Skin of body (tissue), 1 donor: ENCODE measurements at regions not wholly inside any gene's neighbourhood (a gene's known extent, or its start where the extent isn't known, plus 50 kb on each side); places are given as distances from the start of the nearest gene placed in this dataset.
"Not testable (repeated sequence)": the region's sequence is repeated elsewhere in the genome, so short reads cannot be mapped to it uniquely, and the experiment has no call there.

Source experiments
- DNase-seq: peaks from one replicate; lab custom pipeline; 2025; lab: John Stamatoyannopoulos, UW

DNA sequence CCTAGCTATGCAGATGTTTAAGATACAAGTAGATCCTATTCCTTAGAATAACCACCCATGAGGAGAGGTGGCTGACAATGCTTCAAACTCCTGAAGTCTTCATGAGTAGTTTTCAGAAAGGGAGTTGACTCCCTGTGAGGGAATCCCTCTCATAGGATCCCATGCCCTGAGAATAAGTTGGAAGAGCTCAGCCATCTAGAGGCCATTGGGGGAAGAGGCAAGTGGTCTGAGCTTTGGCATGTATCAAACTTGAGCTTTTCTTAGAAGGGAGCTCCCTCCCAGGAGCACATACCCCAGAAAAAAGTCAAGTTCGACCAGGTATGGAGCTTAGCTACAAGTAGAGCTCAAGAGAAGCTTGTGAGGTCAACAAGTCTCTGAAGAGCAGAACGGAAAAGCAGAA, 165.7 kb upstream of the RBM19 start:
- DNase-seq: no peak

DNA sequence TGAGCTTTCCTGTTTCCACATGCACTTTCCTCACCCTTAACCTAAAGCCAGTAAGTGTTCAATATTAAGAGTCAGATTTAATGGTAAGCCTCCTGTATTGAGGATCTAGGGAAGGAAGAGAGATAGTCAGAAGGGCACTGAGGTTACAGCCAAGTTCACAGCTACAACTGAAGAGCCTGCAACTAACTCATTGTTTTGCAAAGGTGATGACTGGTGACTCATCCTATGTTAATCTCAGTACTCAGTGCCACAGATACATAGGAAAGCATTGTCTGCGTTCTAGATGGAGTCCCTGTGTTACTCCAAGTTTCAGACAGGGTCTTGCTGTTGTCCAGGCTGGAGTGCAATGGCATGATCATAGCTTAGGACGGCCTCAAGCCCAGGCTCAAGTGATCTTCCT, 157.0 kb upstream of the RBM19 start:
- DNase-seq: no peak

DNA sequence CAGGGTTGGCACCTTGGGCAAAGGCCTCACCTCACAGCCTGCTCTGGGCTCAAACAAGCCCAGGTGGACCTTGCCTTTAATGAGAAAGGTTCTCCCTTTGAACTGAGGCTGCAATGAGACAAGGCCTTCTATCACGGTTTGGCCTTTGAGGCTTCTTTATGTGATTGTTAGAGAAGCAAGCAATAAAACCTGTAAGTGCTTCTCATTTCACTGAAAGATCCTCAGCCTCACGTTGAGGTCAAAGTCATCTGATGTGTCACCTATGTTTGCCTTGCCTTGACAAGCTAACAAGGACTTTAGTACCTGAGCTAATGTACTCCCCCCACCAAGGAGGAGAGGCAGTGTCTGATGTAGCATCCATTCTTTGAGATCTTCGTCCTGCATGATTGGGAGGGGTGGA, 155.9 kb upstream of the RBM19 start:
- DNase-seq: no peak

DNA sequence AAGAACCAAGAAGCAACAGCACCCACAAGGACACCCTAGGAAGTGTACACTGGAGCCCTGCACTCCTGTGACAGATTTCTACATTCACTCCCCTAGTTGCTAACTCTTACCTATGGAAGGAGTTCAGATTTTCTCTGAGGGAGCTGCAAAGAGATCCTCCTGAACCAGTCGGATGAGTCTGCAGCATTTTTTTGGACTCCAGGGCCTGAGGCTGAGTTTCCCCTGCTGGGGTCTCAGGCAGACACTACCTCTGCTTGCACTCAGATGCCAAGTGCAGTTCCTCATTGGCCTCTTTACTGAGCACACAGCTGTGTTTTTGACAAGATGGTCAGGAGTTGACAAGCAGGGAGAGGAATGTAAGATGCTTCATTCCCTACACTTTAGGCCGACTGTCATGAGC, 153.2 kb upstream of the RBM19 start:
- no peak for DNase-seq

DNA sequence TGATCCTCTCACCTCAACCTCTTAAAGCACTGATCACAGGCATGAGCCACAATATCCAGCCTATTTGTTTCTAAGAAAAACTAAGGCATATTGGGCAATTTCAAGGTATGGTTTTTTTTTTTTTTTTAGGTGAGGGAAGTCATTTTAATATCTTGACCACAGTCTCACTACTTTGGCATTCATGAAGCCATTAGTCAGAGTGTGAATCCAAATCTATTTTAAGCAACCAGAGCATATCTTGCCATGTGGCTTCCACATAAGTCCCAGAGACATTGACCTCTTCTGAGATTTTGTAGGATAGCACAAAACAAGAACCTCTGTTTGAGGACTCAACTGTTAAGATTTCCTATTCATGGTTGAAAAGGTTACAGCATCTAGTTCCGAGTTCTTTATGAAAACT, 130.3 kb upstream of the RBM19 start:
- DNase-seq: no peak

DNA sequence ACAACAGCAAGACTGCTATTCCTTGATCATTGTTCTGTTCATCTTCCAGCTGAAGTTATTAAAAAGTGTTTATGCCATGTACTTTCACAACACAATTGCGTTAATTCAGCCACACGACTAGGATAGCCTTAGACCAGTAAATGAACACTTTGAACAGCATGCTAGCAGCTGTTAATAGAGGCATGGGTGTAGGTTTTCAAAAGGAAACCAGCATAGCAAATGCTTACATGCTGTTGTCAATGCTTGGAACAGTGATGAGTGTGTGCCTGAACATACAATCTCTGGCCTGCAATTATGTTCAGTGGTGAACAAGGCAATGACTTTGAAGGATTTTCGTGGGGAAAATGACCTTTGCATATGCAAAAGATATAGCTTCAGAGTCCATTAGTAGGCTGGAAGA, 127.4 kb upstream of the RBM19 start:
- no peak for DNase-seq

DNA sequence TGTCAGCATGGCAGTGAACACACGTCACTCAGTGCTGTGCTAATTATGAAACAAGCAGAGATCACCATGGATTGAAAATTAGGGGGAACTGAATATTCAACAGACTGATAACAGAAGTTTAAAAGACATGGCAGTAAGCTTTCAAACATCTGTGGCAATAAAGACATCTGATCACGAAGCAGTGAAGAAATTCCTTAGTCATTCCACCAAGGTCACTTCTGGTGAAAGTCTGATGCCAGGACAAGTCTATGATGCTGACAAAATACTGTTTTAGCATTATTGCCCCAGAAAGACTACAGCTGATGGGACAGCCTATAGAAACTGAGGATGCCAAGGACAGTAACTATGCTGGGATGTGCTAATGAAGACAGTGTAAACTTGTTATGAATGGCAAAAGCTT, 126.9 kb upstream of the RBM19 start:
- DNase-seq: no peak

DNA sequence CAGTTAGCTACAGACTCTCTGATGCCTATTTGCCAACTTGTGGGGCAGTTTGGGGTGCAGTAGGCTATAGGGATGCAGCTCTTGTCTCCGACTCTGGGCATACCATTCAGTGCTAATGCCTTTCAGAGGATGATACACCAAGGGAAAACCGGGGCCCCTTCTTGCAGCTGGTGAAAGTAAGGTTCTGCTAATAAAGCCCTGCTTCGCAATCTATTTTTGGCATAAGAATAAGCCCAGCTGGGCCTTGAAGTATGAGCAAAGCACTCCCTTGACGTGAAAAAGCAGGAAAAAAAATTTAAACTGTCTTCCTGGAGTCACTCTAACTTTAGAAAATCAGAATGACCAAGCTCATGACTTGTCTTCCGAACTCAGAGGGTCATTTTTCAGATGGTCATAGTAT, 124.1 kb upstream of the RBM19 start:
- peak; percentile 2 for DNase-seq

DNA sequence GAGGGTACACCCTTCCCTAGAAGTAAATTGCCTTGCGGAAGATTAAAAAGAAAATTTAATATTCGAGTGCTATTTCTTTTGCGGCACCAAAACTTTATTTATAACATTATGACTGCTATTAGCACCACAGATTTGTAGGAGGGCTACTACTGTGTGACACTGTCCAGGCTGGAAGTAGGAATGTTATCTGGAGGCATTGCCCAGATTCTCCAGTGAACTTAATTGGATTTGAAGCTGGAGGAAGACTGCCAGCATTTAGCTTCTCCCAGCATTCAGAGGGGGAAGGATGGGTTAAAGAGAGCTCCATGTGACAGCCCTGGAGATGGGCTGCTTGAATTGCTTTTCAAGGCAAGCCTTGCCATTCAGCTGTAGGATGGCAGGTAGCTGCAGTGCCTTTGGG, 107.0 kb upstream of the RBM19 start:
- DNase-seq: no peak

DNA sequence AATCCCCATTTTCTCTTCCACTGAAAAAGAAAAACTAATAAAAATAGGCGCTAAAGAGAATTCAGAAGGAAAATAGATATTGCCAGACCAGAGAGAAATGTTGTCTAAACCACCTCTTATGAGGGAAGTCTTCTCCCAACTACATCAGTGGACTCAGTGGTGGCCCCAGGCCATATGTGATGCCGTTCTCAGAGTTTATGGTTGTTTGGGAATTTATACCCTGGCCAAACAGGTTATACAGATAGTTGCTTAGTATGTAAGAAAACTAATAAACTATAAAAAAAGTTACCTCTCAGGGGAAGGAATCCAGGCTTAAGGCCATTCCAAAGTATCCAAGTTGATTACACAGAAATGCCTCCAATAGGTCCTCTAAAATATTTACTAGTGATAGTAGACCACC, 103.4 kb upstream of the RBM19 start:
- no peak for DNase-seq

DNA sequence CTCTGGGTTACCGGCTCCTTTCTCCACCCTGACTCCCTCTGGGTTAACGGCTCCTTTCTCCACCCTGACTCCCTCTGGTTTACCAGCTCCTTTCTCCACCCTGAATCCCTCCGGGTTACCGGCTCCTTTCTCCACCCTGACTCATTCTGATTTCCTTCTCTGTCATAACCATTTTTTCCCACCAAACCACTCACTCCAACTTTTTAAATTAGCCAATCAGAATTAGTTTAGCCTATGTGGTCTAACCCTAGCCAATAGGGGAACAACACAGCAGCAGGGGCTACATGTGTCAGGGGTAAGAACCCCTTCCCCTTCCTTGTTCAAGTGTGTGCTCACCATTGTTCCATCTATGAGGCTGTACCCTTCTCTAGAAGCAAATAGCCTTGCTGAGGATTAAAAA, 98.4 kb upstream of the RBM19 start:
- no peak for DNase-seq

DNA sequence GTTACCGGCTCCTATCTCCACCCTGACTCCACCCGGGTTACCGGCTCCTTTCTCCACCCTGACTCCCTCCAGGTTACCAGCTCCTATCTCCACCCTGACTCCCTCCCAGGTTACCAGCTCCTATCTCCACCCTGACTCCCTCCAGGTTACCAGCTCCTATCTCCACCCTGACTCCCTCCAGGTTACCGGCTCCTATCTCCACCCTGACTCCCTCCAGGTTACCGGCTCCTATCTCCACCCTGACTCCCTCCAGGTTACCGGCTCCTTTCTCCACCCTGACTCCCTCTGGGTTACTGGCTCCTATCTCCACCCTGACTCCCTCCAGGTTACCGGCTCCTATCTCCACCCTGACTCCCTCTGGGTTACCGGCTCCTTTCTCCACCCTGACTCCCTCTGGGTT, 97.9 kb upstream of the RBM19 start:
- not testable (repeated sequence) for DNase-seq

DNA sequence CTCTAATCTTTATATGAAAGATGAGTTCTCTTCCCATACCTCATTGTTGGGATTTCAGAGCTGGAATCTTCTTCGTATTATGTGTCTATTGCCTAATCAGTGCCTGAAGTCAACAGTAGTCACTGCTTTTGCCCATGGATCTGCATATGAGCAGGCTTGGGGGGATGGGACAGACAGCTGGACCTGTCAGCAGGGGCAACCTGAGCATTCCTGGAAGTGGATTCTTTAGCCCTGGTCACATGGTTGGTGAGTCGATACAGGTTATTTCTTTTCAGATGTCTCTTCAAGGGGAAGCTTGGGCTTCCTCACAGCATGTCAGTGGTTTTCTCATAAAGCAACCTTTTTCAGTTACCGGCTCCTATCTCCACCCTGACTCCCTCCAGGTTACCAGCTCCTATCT, 97.3 kb upstream of the RBM19 start:
- DNase-seq: no peak

DNA sequence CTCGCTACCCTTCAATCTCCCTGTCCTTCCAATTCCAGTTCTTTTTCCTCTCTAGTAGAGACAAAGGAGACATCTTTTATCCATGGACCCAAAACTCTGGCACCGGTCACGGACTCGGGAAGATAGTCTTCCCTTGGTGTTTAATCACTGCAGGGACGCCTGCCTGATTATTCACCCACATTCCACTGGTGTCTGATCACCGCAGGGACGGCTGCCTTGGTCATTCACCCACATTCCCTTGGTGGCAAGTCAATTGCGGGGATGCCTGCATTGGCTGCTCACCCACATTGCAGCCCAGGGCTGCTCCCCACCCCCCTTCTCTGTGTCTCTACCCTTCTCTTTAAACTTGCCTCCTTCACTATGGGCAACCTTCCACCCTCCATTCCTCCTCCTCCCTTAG, 90.2 kb upstream of the RBM19 start:
- DNase-seq: not testable (repeated sequence)

DNA sequence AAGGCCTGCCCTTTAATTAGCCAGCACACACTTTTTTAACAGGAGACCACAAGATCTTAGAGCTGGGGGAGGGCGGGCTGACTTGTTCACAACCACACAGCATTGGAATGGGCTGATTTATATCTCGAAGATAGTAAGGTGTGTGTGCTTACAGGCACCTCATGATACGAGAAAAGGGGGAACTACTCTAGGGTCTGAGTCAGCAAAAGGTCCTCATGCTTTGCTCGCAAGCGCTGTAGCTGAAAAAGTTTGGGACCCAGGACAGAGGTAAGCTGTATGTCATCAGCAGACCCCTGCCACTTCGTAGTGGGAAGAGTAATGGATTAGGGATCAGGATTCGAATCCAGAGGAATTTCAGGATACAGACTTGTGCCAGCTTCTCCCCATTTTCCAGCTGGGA, 88.9 kb upstream of the RBM19 start:
- DNase-seq: no peak

DNA sequence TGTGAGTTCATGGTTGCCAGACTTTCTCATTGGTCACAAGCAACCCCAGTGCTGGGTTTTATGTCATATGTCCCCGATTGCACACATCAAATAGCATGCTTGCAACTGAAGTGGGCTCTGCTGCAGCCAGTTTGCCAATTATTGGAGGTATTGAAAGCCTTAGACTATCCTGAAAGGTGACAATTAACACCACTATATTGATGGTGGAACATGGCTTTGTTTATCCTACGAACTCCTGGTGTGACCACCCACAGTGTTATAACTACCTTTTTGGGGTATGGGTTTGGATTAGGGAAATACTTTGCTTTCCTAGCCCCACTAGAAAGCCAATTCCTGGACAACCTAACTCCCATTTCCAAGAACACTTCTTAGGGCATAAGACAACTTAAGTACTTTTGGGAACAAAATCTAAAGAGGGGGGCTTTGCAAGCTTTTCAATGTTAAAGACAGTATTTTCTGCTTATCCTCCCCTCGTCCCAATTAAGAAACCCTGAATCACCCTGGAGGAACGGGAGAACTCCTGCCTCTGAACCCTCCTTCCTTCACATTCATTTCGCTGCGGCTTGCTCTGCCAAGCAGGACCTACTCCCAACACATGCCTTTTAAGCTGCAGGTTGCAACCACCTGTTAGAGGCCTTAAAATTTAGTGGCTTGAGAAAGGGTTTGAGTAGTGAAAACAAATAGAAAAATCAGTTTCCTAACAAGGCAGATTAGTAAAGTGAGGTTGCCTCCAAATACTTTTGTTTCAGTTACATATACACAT, 80.3 kb upstream of the RBM19 start:
- DNase-seq: no peak

DNA sequence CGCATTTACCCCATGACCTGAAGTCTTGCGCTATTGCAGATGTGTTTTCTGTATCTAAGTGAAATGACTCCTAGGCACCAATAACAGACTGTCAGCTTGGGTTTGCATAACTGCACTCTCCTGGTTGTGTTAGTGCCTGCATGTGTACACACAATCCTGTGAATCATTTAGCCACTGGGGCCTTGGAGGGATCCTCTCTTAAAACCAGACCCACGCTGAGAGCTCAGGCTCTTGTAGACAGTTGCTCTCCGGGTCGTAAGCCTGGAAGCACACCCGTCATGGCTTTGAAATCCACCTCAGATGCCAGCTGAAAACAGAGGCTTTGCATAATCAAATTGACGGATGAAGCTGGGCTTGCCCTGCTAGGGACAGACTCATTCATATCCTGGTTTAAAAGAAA, 79.2 kb upstream of the RBM19 start:
- DNase-seq: no peak

DNA sequence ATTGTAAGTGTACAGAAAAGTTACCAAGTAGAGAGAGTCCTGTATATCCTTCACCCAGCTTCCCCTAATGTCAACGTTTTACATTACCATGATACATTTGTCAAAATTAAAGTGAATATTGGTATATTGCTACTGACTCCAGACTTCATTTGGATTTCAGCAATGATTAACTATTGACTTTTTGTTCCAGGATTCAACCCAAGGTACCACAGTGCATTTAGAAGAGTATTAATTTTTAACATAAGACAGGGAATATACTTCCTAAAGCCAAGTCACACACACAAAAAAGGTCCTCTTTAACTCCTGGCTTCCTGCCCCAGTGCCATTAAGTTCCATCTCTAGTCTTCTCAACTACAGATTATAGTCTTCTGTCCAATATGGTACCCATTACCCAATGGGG, 75.5 kb upstream of the RBM19 start:
- no peak for DNase-seq

DNA sequence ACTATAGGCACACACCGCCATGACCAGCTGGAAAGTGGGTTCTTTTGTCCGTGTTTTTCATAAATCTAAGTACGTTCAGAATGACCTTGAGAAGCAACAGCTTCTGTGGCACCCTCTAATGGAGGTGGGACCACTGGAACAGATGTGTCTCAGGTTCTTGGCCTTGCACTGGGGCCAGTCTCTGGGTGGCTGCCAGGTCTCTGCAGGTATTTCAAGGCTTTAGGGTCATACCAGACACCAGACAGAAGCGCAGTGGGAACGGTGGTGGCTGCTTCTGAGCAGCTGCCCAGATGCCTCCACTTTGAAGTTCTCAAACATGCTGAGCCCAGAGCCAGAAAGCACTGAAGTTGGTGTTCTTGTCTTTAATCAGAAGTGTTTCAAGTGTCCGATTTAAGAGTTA, 75.0 kb upstream of the RBM19 start:
- DNase-seq: no peak

DNA sequence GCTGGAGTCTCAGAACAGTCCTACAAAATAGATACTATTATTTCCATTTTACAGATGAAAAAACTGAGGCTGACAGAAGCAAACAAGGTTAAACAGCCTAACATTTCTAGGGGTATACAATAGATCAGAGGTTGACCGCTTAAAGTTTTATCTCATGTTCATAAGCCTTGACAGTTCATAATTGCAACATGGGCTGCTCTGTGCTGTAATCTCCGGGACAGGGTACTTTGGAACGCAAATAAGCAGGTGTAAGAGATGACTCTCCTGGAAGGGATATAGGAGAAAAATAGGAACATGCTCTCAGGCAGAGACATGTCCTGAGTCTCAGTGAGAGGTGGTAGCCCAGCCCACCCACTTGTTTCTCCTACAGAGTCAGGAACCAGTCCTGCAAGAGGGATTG, 72.8 kb upstream of the RBM19 start:
- no peak for DNase-seq

DNA sequence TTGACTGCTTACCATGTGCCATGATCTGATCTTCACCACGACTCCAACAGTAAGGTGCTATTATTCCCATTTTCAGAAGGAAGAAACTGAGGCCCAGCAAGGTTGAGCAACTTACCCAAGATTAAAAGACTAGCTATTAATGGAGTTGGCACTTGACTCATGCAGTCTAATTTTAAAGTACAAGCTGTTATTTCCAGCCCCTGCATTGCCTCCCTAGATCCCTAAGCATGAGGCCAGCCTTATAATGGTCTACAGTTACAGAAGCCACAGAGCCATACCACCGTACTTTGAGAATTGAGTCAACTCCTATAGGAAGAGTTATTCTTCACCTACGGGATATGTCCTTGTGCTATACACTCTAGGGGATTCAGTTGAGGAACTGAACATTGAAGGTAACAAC, 66.7 kb upstream of the RBM19 start:
- DNase-seq: no peak

DNA sequence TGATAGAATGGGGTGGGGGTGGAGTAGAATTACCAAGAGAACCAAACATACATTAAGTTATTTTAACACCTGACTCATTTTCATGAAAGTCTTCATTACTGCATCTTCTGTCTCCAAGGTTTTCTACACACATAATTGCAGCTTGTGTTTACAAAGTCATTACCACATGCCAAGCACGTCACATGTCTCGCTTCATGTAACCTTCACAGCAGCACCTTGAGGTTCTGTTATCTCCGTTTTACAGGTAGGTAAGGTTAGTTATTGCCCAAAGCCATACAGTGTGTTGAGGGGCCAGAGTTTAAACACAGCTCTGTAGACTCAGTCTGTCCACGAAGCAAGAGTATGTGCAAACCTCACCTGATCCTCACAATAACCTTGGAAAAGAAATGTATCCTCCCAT, 64.3 kb upstream of the RBM19 start:
- no peak for DNase-seq

DNA sequence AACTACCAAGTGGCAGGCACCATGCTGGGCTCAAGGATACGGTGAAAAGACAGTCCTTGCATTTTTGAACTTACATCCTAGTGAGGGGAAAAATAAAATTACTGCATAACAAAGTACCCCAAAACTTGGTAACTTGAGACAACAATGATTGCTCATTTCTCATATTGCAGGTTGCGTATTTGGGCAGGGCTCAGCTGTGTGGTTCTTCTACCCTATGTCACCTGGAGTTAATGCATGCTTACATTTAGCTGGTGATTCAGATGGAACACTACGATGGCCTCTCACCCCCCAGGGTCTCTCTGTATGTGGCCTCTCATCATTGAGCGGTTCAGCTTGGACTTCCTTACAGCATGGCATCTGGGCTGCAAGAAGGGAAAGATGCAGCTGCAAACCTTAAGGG, 60.7 kb upstream of the RBM19 start:
- DNase-seq: no peak

DNA sequence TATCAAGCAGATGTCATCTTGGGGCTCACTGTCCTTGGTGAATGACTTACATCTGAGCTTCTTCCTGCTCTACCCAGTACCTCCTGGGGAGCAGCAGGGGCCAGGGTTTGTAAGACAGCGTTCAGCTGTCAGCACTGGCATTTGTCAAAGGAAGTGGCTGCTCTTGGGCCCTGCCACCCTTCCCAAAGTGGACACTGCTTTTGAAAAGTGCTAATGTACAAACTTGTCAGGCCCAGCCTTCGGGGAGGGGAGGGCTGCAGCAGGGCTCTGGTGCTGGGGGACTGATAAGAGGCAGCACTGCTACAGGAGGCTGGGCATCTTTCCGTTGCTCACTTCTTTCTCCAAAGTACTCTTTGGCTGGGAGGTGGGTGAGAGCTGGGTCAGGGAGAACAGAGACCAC, 59.8 kb upstream of the RBM19 start:
- DNase-seq: no peak
